Common myeloid progenitor, CD34-positive (primary cell): ENCODE measurements at regions not wholly inside any gene's neighbourhood (a gene's known extent, or its start where the extent isn't known, plus 50 kb on each side); places are given as distances from the start of the nearest gene placed in this dataset.

Source experiments
- CTCF ChIA-PET: fragments of 350-600 bp; sonication (Branson Sonifier 250); formaldehyde crosslinking; loops from one replicate; lab custom pipeline; 2021; ENCODE audit warnings: antibody characterized with exemption; lab: Charles Lee
- POLR2A ChIA-PET: fragments of 350-600 bp; sonication (Branson Sonifier 250); formaldehyde crosslinking; loops from one replicate; lab custom pipeline; 2021; ENCODE audit warnings: antibody characterized with exemption; lab: Charles Lee
- DNase-seq, 3 donors: peaks; one replicate each; pipeline versions ENCODE4 v3.0.0 to v3.0.0-alpha.2; 2013
- H3K27ac ChIP-seq, 2 experiments: 1 replicate in 1 of 2; 2 replicates in 1 of 2; pipeline ENCODE4 v1.7.0; 2013; ENCODE audit warnings: inconsistent platforms in 2 of 2, low read length in 2 of 2, mild to moderate bottlenecking in 2 of 2, low read depth in 1 of 2, moderate library complexity in 1 of 2; ENCODE audit not compliant: severe bottlenecking in 2 of 2, insufficient read depth in 1 of 2, poor library complexity in 1 of 2
- H3K27me3 ChIP-seq, 5 experiments: replicated peaks in 2 of 5; 1 replicate in 3 of 5; 2 replicates in 2 of 5; pipeline versions ENCODE4 v1.6.1 to v1.7.0; 2013; ENCODE audit warnings: low read length in 4 of 5, mild to moderate bottlenecking in 2 of 5, moderate library complexity in 2 of 5, inconsistent platforms in 1 of 5; ENCODE audit not compliant: insufficient read depth in 5 of 5, control insufficient read depth in 4 of 5
- H3K36me3 ChIP-seq, 4 experiments: 1 replicate in 2 of 4; 2 replicates in 2 of 4; pipeline versions ENCODE4 v1.6.1 to v1.7.0; 2013; ENCODE audit warnings: low read length in 3 of 4, control low read depth in 1 of 4, mild to moderate bottlenecking in 1 of 4; ENCODE audit not compliant: control insufficient read depth in 4 of 4, insufficient read depth in 4 of 4
- H3K4me1 ChIP-seq, 4 experiments: 1 replicate in 3 of 4; 2 replicates in 1 of 4; pipeline versions ENCODE4 v1.6.1 to v1.7.1; 2013; ENCODE audit warnings: low read length in 3 of 4, mild to moderate bottlenecking in 3 of 4, control low read depth in 1 of 4, inconsistent platforms in 1 of 4, moderate library complexity in 1 of 4; ENCODE audit not compliant: control insufficient read depth in 4 of 4, insufficient read depth in 4 of 4; ENCODE audit errors: control extremely low read depth in 1 of 4
- H3K4me3 ChIP-seq, 7 experiments: 1 replicate in 4 of 7; 2 replicates in 3 of 7; pipeline versions ENCODE4 v1.5.1 to v1.7.0; 2013; ENCODE audit warnings: mild to moderate bottlenecking in 7 of 7, low read length in 6 of 7, moderate library complexity in 6 of 7, inconsistent platforms in 2 of 7, low read depth in 2 of 7, control low read depth in 1 of 7; ENCODE audit not compliant: insufficient read depth in 4 of 7, control insufficient read depth in 1 of 7; ENCODE audit errors: extremely low read depth in 1 of 7
- H3K9me3 ChIP-seq, 5 experiments: 1 replicate in 4 of 5; 2 replicates in 1 of 5; pipeline versions ENCODE4 v1.6.1 to v1.7.1; 2013; ENCODE audit warnings: low read length in 4 of 5, mild to moderate bottlenecking in 2 of 5, inconsistent platforms in 1 of 5, low read depth in 1 of 5, moderate library complexity in 1 of 5; ENCODE audit not compliant: control insufficient read depth in 4 of 5, insufficient read depth in 2 of 5; ENCODE audit errors: control extremely low read depth in 1 of 5
- WGBS: methylation state at CpG from one replicate; pipeline ENCODE4 v1.1.5; 2013; ENCODE audit not compliant: insufficient coverage; 5-methylcytosine and 5-hydroxymethylcytosine counted together

DNA sequence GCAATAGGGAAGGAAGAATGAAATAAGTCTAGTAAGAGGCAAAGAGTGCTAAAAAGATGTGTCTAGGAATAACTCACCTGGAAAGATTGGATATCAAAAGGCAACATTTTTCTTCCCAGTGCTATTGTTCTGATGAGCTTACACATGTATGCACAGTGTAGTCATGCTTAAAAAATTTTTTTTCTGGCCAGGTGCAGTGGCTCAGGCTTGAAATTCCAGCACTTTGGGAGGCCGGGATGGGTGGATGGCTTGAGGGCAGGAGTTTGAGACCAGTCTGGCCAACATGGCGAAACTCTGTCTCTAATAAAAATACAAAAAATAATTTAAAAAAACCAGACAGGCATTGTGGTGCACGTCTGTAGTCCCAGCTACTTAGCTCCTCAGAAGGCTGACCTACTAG, 795.8 kb upstream of the IGFBP7 start:
- CTCF ChIA-PET: no interaction called here

GRCh38 chr4:57877047-57877458, 766.9 kb upstream of the IGFBP7 start:
- Histone ChIP-seq H3K27ac (no peak overlapping the region), H3K4me1 (no peaks in the 10 kb centered on the region), H3K9me3 (no peaks in the 10 kb centered on the region), H3K36me3 (no peaks in the 10 kb centered on the region), H3K27me3 (no peaks in the 10 kb centered on the region), H3K4me3 (no peak overlapping the region)
- DNase-seq: no peak
- CTCF ChIA-PET: no interaction called here
- 100% methylated on average over 1 of the region's 3 CpGs for WGBS
- POLR2A ChIA-PET: no interaction called here

More for the DNA sequence above, 795.8 kb upstream of the IGFBP7 start:
- H3K27me3 ChIP-seq: no peaks in the 10 kb centered on the region
- 60% methylated on average over 1 of the region's 3 CpGs for WGBS
- no peaks in the 10 kb centered on the region for H3K9me3 ChIP-seq
- H3K4me3 ChIP-seq: no peak overlapping the region
- POLR2A ChIA-PET: no interaction called here
- DNase-seq: no peak
- no peak overlapping the region for H3K27ac ChIP-seq
- H3K4me1 ChIP-seq: no peaks in the 10 kb centered on the region
- no peaks in the 10 kb centered on the region for H3K36me3 ChIP-seq

GRCh38 chr4:57875829-57876392, 765.7 kb upstream of the IGFBP7 start:
- H3K4me3 ChIP-seq: no peak overlapping the region
- DNase-seq: no peak
- no peaks in the 10 kb centered on the region for H3K4me1 ChIP-seq
- WGBS: 93% methylated on average over 2 of the region's 2 CpGs
- ChIA-PET CTCF (no interaction called here), POLR2A (no interaction called here)
- H3K27ac ChIP-seq: no peak overlapping the region
- H3K27me3 ChIP-seq: no peaks in the 10 kb centered on the region
- H3K9me3 ChIP-seq: no peaks in the 10 kb centered on the region
- no peaks in the 10 kb centered on the region for H3K36me3 ChIP-seq

DNA sequence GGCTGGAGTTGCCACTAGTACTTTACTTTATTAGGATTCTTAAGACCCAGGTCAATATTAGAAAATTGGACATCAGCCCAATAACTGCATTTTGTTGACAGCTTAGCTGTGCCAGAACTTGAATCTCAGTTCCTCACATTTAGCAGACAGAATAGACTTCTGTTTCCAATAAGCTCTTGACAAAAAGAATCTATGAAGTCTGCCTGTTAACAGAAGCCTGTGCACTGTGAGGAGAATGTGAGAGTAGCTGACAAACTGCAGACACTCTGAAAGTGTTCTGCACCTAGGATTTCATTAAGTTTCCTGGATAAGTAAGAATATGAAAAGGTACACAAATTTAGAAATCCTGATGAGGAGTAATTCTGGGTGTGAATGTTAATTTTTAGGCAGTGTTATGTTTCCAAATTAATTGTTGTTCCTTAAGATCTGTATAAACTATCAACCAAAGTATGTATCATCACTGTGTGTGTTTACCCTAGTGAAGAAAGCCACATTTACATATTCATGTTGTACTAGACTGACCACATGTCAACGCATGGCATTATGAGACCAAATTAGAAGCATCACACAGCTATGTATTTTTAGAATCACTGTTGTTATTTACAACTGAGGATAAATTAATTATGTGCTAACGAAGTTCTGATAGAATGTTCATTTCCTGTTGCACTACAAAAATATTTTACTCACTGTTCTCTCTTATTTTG, 756.4 kb upstream of the IGFBP7 start:
- Histone ChIP-seq H3K27me3 (no peaks in the 10 kb centered on the region), H3K27ac (no peak overlapping the region), H3K36me3 (no peaks in the 10 kb centered on the region), H3K4me1 (no peaks in the 10 kb centered on the region), H3K4me3 (no peak overlapping the region), H3K9me3 (no peaks in the 10 kb centered on the region)
- DNase-seq: no peak
- ChIA-PET POLR2A (no interaction called here), CTCF (no interaction called here)
- no CpG with 5 or more reads among the region's 2 CpGs for WGBS

GRCh38 chr4:57865264-57865663, 755.1 kb upstream of the IGFBP7 start:
- Histone ChIP-seq H3K4me1 (no peaks in the 10 kb centered on the region), H3K36me3 (no peaks in the 10 kb centered on the region), H3K27me3 (no peaks in the 10 kb centered on the region), H3K27ac (no peak overlapping the region), H3K4me3 (no peak overlapping the region), H3K9me3 (no peaks in the 10 kb centered on the region)
- 80% methylated on average over 1 of the region's 1 CpG for WGBS
- ChIA-PET CTCF (no interaction called here), POLR2A (no interaction called here)
- no peak for DNase-seq

DNA sequence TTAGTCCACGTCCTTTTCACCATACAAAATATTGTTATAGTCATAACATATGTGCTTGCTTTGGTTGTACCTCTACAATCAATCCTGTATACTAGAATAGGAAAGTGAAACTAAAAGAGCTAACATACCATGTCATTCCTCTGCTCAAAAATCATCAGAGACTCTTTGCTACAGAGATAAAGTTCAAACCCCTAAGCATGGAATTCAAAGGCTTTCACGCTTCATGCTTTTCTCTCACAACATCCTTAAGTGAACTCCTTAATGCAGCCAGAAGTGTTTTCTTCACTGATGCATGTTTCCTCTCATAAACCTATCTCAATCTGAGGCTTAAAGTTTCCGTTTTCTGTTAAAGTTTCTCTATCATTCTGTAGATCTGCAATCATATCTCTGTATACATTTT, 744.6 kb upstream of the IGFBP7 start:
- ChIA-PET POLR2A (no interaction called here), CTCF (no interaction called here)
- WGBS: 19% methylated on average over 2 of the region's 3 CpGs

GRCh38 chr4:57850141-57850540, 740.0 kb upstream of the IGFBP7 start:
- POLR2A ChIA-PET: no interaction called here
- Histone ChIP-seq H3K27me3 (no peaks in the 10 kb centered on the region), H3K4me3 (no peak overlapping the region), H3K4me1 (no peaks in the 10 kb centered on the region), H3K27ac (no peak overlapping the region), H3K9me3 (no peaks in the 10 kb centered on the region), H3K36me3 (no peaks in the 10 kb centered on the region)
- DNase-seq: no peak
- CTCF ChIA-PET: no interaction called here

More for the DNA sequence above, 744.6 kb upstream of the IGFBP7 start:
- H3K36me3 ChIP-seq: no peaks in the 10 kb centered on the region
- H3K4me1 ChIP-seq: no peaks in the 10 kb centered on the region
- DNase-seq: peak in 2 of 3 donors; percentile 11
- H3K9me3 ChIP-seq: no peaks in the 10 kb centered on the region
- no peak overlapping the region for H3K27ac ChIP-seq
- H3K27me3 ChIP-seq: no peaks in the 10 kb centered on the region
- peak overlapping the region in 2 of 7 experiments; percentile 34 to 43 for H3K4me3 ChIP-seq
